DND-41 (cell line): ENCODE measurements at regions not wholly inside any gene's neighbourhood (a gene's known extent, or its start where the extent isn't known, plus 50 kb on each side); places are given as distances from the start of the nearest gene placed in this dataset.

ENCODE experiments used
- CTCF ChIP-seq: IDR thresholded peaks from 2 replicates; pipeline ENCODE4 v1.5.1; 2012; ENCODE audit warnings: borderline replicate concordance, low read length, moderate library complexity, mild to moderate bottlenecking; ENCODE audit not compliant: poor library complexity, severe bottlenecking; ENCODE audit errors: extremely low read depth
- EZH2 ChIP-seq: IDR thresholded peaks from 3 replicates; pipeline ENCODE4 v1.6.1; 2012; ENCODE audit warnings: borderline replicate concordance, low read depth, mild to moderate bottlenecking, moderate library complexity, low read length, inconsistent platforms; ENCODE audit not compliant: severe bottlenecking

GRCh38 chr10:78785066-78785465 is 283.7 kb upstream of the ZMIZ1 start:
- TF ChIP-seq CTCF (no peak), EZH2 (no peak)
